Progenitor cell of endocrine pancreas (in vitro differentiated cells): ENCODE measurements at regions not wholly inside any gene's neighbourhood (a gene's known extent, or its start where the extent isn't known, plus 50 kb on each side); places are given as distances from the start of the nearest gene placed in this dataset.

Experiments
- DNase-seq: peaks from one replicate; pipeline ENCODE4 v3.0.0; 2021; ENCODE audit warnings: low spot score; ENCODE audit not compliant: unreplicated experiment
- H3K27ac Mint-ChIP-seq: 2 replicates; pipeline ENCODE4 v1.8.0; 2021; ENCODE audit warnings: mild to moderate bottlenecking, moderate library complexity, mixed read lengths
- H3K27me3 Mint-ChIP-seq: 2 replicates; pipeline ENCODE4 v1.8.0; 2021; ENCODE audit warnings: mixed read lengths
- H3K36me3 Mint-ChIP-seq: 2 replicates; pipeline ENCODE4 v1.8.0; 2022; ENCODE audit warnings: mixed read lengths; ENCODE audit not compliant: insufficient read depth
- H3K4me1 Mint-ChIP-seq: 2 replicates; pipeline ENCODE4 v1.8.0; 2021; ENCODE audit warnings: low read depth, mixed read lengths
- H3K4me3 Mint-ChIP-seq: 2 replicates; pipeline ENCODE4 v1.8.0; 2021; ENCODE audit warnings: low read depth, mild to moderate bottlenecking, moderate library complexity, mixed read lengths
- H3K9me3 Mint-ChIP-seq: 2 replicates; pipeline ENCODE4 v1.8.0; 2021; ENCODE audit warnings: low read depth, mixed read lengths
- CTCF ChIP-seq: fragments of 200-600 bp; sonication (generic); IDR thresholded peaks from one replicate; pipeline ENCODE4 v1.5.0; 2021; ENCODE audit warnings: antibody characterized with exemption, mild to moderate bottlenecking; ENCODE audit not compliant: unreplicated experiment

- Mint-ChIP-seq H3K4me1 (no peaks in the 10 kb centered on the region), H3K36me3 (no peaks in the 10 kb centered on the region), H3K27me3 (peaks cover 31% of the 10 kb centered on the region), H3K27ac (no peak overlapping the region), H3K9me3 (no peaks in the 10 kb centered on the region), H3K4me3 (no peak overlapping the region)
- DNase-seq: no peak
- TF ChIP-seq CTCF: no peak
Observed at GRCh38 chr22:49356428-49356827, 471.2 kb downstream of the BRD1 start.

GRCh38 chr22:49355211-49355920 lies 472.3 kb downstream of the BRD1 start:
- no peak for TF ChIP-seq CTCF
- DNase-seq: no peak
- Mint-ChIP-seq H3K4me1 (no peaks in the 10 kb centered on the region), H3K36me3 (no peaks in the 10 kb centered on the region), H3K27ac (no peak overlapping the region), H3K4me3 (no peak overlapping the region), H3K27me3 (peaks cover 24% of the 10 kb centered on the region), H3K9me3 (no peaks in the 10 kb centered on the region)

- Mint-ChIP-seq H3K4me1 (no peaks in the 10 kb centered on the region), H3K9me3 (no peaks in the 10 kb centered on the region), H3K27me3 (peaks cover 24% of the 10 kb centered on the region), H3K4me3 (no peak overlapping the region), H3K36me3 (no peaks in the 10 kb centered on the region), H3K27ac (no peak overlapping the region)
- no peak for DNase-seq
- TF ChIP-seq CTCF: no peak
Observed at GRCh38 chr22:49354516-49355210, 473.0 kb downstream of the BRD1 start.

GRCh38 chr22:49353235-49353634 lies 474.4 kb downstream of the BRD1 start:
- H3K27ac Mint-ChIP-seq: no peak overlapping the region
- H3K4me3 Mint-ChIP-seq: no peak overlapping the region
- TF ChIP-seq CTCF: no peak
- no peaks in the 10 kb centered on the region for H3K36me3 Mint-ChIP-seq
- H3K9me3 Mint-ChIP-seq: no peaks in the 10 kb centered on the region
- H3K27me3 Mint-ChIP-seq: peaks cover 24% of the 10 kb centered on the region
- no peak for DNase-seq
- no peaks in the 10 kb centered on the region for H3K4me1 Mint-ChIP-seq

- Mint-ChIP-seq H3K27me3 (peaks cover 24% of the 10 kb centered on the region), H3K36me3 (no peaks in the 10 kb centered on the region), H3K4me1 (no peaks in the 10 kb centered on the region), H3K9me3 (no peaks in the 10 kb centered on the region), H3K27ac (no peak overlapping the region), H3K4me3 (no peak overlapping the region)
- DNase-seq: no peak
- TF ChIP-seq CTCF: no peak
Observed at GRCh38 chr22:49352361-49353169, 475.1 kb downstream of the BRD1 start.
